Inferior parietal cortex (tissue), 1 donor: ENCODE measurements at regions not wholly inside any gene's neighbourhood (a gene's known extent, or its start where the extent isn't known, plus 50 kb on each side); places are given as distances from the start of the nearest gene placed in this dataset.

Source experiments
- DNase-seq: peaks from one replicate; pipeline ENCODE4 v3.0.0-alpha.2; 2016; ENCODE audit errors: extremely low spot score

DNA sequence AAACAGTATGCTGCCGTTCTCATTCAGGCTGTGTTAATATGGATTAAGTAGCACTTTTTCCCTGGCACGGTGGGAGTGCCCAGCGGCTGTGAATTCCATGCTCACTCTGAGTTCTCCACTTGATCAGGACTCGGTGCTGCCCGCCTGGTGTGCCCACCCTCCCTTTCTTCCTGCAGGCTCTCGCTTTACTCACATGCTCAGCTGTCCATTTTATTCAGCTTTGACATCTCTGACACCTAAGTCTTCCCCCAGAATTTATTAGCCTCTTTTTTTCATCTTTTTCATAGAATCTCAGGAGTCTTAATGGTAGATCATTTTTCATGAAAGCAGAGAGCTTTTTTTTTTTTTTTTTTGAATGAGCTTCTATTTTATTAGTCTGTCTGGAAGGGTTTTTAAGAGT is 626.5 kb downstream of the IRX1 start:
- no peak for DNase-seq

GRCh38 chr5:4222821-4223220 is 627.2 kb downstream of the IRX1 start:
- DNase-seq = no peak

- DNase-seq = no peak
Measured at GRCh38 chr5:4225741-4226140, 630.1 kb downstream of the IRX1 start.

DNA sequence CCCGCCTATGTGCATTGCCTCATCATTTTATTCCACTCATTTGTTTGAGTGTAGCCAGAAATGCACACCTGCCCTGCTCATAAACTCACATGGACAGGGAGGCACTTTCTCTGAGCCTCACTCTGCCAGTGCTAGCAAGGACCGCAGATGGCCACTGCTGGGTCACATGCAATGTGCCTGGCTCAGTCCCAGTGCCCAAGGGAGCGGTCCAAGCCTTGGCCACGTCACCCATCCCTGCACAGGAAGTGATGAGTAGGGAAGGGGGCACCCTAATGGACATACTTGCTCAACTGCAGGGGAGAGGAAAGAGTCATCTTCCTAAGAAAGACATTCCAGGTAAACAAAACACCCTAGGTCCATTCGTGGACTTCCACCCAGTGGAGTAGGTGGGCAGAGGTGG is 630.9 kb downstream of the IRX1 start:
- DNase-seq = no peak

- DNase-seq = no peak
Measured at GRCh38 chr5:4228708-4229107, 633.1 kb downstream of the IRX1 start.

- DNase-seq = no peak
Measured at GRCh38 chr5:4229414-4230292, 634.0 kb downstream of the IRX1 start.

- DNase-seq = no peak
Measured at GRCh38 chr5:4230471-4230785, 634.8 kb downstream of the IRX1 start.

DNA sequence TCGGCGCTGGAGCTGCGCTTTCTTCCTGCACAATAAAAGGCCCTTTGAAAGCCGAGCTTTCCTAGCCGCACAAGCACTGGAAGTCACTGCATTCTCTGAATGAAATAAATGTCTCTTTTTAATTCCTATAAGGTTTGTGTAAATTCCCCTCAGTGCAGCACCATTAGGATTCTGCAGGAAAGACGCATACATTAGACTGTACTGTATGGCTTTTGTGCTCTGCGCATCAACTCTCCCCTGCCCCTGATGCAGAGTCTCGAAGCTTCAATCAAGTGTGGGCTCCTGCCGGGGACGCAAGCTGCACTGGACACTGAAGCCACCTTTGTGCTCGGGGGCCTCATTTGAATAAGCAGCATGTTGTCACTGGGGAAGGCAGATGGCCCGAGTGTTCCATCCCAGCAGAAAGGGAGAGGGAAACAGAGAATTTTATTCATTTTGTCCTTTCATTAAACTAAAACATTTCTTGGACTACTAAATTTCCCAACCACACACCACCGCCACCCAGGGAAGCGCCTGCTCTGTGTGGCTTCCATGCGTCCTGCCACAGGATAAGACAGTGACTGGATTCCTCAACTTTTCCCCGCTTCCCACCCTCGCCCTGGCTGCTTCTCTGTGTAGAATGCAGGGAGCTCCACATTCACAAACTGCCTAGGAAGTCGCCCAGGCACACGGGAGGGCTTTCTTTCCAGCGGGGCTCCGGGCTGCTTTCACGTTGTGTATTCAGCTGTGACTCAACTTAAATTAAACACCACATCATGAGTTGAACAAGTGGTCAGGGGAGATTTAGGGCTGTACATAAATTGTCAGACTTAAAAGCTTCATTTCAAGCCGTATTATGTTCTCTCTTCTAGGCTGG is 635.4 kb downstream of the IRX1 start:
- peak; percentile 38 for DNase-seq

DNA sequence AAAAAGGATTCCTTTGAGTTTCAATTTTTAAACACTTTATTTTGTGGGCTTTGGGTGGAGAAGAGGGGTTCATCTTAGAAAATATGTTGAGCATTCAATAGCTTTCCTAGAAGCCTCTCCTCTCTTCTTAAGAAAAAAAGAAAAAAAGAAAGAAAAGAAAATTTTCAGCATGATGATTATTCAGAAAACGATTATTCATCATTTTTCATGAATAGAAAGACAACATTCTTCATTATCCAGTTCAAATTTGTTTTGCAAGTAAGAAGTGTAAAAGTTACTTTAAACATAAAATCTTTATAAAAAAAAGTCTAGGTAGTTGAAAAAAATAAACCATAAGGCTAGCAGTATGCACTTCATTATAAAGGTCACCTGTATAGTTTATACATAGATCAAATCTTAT is 636.5 kb downstream of the IRX1 start:
- no peak for DNase-seq

DNA sequence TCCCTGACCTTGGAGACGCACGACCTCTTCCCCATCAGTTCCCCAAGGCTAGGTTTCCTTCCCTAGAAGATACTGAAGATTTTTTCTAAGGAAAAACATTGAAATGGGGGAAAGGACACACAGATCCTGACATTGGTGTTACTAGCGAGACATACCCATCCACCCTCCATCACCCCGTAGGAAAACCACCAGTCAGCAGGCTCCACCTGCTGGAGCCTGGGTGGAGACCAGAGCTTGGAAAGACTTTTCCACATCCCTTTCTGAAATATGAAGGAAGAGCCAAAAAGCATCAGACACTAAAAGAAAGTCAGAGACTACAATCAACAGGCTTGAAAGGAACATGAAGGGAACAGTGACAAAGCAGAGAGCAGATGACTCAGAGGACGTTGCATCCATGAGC is 638.0 kb downstream of the IRX1 start:
- DNase-seq = no peak

DNA sequence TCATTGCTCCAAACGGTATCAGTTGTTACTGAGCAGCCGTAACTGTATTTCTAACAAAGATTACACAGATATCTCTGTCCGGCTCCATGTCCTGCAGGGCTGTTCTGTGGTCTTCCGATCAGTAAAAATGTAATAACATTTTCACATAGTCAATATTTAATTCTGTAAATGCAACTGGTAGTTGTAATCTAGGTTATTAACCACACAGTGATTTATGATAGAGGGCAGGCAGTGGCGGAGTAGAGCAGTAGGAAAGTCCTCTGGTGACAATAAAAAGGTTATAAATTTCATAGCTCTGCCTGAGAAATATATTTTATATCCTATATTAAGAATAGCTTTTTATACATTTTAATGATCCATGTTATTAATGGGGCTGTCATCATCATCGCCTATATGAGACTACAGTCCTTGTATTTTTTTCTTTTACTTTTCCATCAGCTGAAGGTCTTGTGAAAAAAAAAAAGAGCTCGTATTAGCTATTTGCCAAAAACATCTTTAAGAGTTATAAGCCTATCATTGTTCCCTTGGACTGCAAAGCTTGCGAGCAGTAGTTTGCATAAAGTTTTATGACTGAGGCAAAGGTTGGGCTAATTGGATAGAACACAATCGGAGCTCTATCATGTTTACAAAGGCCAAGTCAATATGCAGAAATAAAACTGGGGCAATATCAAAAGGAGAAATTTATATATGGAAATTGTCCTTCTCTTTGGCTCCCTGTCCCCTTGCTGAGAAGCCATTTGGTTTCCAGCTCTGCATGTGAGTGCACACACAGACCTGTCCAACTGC is 648.0 kb downstream of the IRX1 start:
- DNase-seq = no peak

DNA sequence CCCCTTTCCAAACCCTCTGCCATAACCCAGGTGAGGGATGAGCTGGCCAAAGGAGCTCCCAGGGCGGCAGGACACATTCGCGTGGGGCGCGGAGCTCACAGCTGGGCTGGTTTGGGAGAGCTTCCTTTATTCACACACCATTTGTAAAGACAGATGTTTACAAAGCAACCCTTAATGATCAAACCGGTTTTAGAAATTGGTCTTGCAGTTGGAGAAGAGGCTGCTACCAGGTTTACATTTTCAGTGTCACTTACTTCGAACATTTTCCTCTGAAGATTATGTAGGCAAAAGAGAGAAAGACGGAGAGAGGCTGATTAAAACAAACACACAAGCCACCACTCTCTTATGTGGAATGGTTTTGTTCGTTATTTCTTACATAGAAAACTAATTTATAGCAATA is 648.7 kb downstream of the IRX1 start:
- no peak for DNase-seq

- no peak for DNase-seq
Measured at GRCh38 chr5:4245076-4245475, 649.4 kb downstream of the IRX1 start.

- no peak for DNase-seq
Measured at GRCh38 chr5:4245511-4245910, 649.9 kb downstream of the IRX1 start.

DNA sequence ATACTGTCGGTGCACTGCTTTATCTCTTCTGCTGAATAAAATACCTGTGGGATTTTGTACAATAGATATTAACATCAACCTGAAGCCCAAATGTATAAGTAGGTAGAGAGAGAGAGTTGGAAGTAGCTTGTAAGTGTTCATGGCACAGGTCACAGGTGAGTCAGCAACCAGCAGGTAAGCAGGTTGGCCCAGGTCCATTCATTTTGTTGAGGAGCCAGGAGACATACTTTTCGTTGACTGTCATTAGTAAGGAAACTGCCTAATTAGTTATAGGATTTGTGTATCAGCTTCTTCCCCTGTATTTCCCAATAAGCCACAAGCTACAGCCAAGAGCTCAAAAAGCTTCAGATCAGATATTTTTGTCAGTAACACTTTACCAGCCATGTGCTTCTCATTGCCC is 650.8 kb downstream of the IRX1 start:
- no peak for DNase-seq

GRCh38 chr5:4250254-4250653 is 654.6 kb downstream of the IRX1 start:
- no peak for DNase-seq

DNA sequence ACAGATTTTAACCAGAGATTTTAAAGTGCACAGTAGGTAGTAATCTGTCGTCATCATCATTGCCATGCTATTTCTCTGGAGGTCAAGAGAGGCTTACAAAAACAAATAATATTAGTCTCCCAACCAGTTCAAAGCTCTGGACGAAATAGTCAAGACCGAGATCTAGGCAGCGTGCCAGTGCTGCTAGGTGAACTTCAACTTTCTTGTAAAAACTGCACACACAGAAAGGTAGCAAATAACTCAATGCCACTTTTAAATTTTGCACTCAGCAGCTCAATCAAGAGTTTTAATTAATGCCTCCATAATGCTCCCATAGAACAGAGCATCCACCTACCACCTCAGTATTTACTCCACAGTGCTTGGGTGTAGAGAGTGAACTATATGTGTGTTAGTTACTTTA is 656.8 kb downstream of the IRX1 start:
- no peak for DNase-seq

- no peak for DNase-seq
Measured at GRCh38 chr5:4254736-4255135, 659.1 kb downstream of the IRX1 start.

DNA sequence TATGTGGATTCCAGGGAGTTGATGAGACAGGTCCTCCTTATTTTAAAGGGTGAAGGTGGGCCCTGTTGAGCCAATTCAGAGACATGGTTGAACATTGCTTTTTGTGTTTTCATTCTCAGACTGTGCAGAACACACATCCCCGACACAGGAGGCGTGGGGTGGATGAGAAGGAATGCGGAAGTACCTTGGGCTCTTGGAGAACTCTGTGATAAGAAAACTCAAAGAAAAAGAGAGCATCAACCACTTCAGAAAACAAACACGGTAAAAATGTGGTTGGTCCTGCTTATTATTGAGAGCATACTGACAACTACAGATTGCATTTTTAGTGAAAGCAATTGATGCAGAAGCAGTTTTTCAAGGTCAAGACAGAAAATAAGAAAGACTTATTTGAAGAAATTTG is 659.8 kb downstream of the IRX1 start:
- DNase-seq = no peak

GRCh38 chr5:4258170-4258569 is 662.5 kb downstream of the IRX1 start:
- DNase-seq = no peak

GRCh38 chr5:4271193-4271592 is 675.6 kb downstream of the IRX1 start:
- no peak for DNase-seq

DNA sequence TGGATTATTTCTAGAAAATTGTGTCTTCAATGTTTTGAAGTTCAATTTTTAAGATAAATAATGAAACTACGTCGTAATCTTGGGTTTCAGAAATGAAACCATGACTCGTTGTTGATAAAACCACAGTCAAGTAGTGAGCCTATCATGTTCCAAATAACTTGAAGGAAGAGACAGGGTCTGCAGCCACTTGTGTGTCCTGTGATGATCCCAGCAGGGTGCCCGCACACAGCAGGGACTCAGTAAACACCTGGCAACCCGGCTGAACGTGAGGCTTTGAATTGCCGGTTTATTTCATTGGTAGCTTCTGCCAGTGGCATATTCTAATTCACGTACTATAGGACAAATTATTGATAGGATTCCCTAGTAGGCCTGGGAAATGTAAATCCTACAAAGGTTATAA is 679.6 kb downstream of the IRX1 start:
- no peak for DNase-seq
